ENCODE measurements at regions not wholly inside any gene's neighbourhood (a gene's known extent, or its start where the extent isn't known, plus 50 kb on each side); places are given as distances from the start of the nearest gene placed in this dataset.

DNA sequence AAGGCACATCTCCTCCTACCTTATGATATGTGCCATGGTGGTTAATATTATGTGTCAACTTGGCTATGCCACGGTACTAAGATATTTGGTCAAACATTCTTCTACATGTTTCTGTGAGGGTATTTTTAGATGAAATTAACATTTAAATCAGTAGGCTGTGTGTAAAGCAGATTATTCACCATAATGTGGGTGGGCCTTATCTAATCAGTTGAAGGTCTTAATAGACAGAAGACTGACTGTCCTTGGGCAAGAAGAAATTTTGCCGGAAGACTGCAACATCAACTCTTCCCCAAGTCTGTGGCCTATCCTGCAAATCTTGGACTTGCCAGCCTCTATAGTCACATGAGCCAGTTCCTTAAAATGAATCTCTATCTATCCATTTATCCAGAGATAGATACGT, 380.1 kb upstream of the DDI1 start:
- no peaks in the 10 kb centered on the region for H3K27me3 ChIP-seq (replicated peaks; ENCODE audit: control insufficient read depth, insufficient read depth, low read length)
- intact Hi-C loops (cut with micrococcal nuclease; ENCODE audit: unreplicated experiment) = no loop called here
- Mint-ChIP-seq H3K9me3 (ENCODE audit: unreplicated experiment) (peaks cover 19% of the 10 kb centered on the region), H3K27ac (ENCODE audit: unreplicated experiment) (no peak overlapping the region), H3K4me1 (ENCODE audit: low read depth, unreplicated experiment) (no peaks in the 10 kb centered on the region), H3K36me3 (ENCODE audit: insufficient read depth, unreplicated experiment) (no peaks in the 10 kb centered on the region), H3K27me3 (ENCODE audit: insufficient read depth, unreplicated experiment) (no peaks in the 10 kb centered on the region), H3K4me3 (ENCODE audit: unreplicated experiment) (no peak overlapping the region)
- no peaks in the 10 kb centered on the region for H3K4me1 ChIP-seq
- POLR2A ChIA-PET = no interaction called here
- H3K9me3 ChIP-seq = peaks cover 9% of the 10 kb centered on the region; the same call in 1 of the 2 replicates
- CTCF ChIA-PET = no interaction called here
- TF ChIP-seq, protein P1, sequence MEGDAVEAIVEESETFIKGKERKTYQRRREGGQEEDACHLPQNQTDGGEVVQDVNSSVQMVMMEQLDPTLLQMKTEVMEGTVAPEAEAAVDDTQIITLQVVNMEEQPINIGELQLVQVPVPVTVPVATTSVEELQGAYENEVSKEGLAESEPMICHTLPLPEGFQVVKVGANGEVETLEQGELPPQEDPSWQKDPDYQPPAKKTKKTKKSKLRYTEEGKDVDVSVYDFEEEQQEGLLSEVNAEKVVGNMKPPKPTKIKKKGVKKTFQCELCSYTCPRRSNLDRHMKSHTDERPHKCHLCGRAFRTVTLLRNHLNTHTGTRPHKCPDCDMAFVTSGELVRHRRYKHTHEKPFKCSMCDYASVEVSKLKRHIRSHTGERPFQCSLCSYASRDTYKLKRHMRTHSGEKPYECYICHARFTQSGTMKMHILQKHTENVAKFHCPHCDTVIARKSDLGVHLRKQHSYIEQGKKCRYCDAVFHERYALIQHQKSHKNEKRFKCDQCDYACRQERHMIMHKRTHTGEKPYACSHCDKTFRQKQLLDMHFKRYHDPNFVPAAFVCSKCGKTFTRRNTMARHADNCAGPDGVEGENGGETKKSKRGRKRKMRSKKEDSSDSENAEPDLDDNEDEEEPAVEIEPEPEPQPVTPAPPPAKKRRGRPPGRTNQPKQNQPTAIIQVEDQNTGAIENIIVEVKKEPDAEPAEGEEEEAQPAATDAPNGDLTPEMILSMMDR (IDR thresholded peaks at IDR 0.05; ENCODE audit: insufficient read depth in 1 of 2, low read depth in 1 of 2, low read length in 1 of 2, severe bottlenecking in 1 of 2, unreplicated experiment in 1 of 2) = no peak
- H3K36me3 ChIP-seq (ENCODE audit: control insufficient read depth, insufficient read depth, low read length) = no peaks in the 10 kb centered on the region
- BruUV-seq (replicated peaks) = no TSS peak
- no peak overlapping the region for H3K4me3 ChIP-seq (ENCODE audit: low read depth, low read length)
- DNase-seq = no peak

DNA sequence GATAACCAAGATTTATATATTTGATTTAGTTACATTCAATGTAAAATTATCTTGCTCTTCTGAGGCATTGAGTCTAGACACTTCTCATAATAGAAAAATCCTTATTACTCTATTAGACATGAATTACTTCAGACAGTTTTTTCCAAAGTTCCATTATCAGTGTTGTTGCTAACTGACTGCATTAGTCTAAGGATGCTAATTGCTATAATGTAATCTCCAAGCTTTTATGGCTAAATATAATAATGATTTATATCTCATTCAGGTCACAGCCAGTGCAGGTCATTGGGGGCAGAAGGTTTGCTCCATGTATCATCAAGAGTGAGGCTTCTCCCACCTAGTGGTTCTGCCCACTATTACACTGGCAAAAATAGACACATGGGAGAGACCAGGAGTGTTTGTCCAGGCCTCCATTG, 377.2 kb upstream of the DDI1 start:
- Mint-ChIP-seq H3K36me3 (ENCODE audit: insufficient read depth, unreplicated experiment) (no peaks in the 10 kb centered on the region), H3K4me3 (ENCODE audit: unreplicated experiment) (no peak overlapping the region), H3K27ac (ENCODE audit: unreplicated experiment) (no peak overlapping the region), H3K9me3 (ENCODE audit: unreplicated experiment) (no peaks in the 10 kb centered on the region), H3K27me3 (ENCODE audit: insufficient read depth, unreplicated experiment) (no peaks in the 10 kb centered on the region), H3K4me1 (ENCODE audit: low read depth, unreplicated experiment) (no peaks in the 10 kb centered on the region)
- Histone ChIP-seq H3K4me3 (ENCODE audit: low read depth, low read length) (no peak overlapping the region), H3K9me3 (no peaks in the 10 kb centered on the region), H3K4me1 (no peaks in the 10 kb centered on the region), H3K36me3 (ENCODE audit: control insufficient read depth, insufficient read depth, low read length) (no peaks in the 10 kb centered on the region), H3K27me3 (replicated peaks; ENCODE audit: control insufficient read depth, insufficient read depth, low read length) (no peaks in the 10 kb centered on the region)
- ChIA-PET POLR2A (no interaction called here), CTCF (no interaction called here)
- BruUV-seq (replicated peaks) = no TSS peak
- intact Hi-C loops (cut with micrococcal nuclease; ENCODE audit: unreplicated experiment) = loop anchor here (1.0 kb wide), 3 partner anchors 40 to 402 kb away; no protein-coding TSS in a partner anchor
- TF ChIP-seq, protein P1 (IDR thresholded peaks at IDR 0.05; ENCODE audit: insufficient read depth in 1 of 2, low read depth in 1 of 2, low read length in 1 of 2, severe bottlenecking in 1 of 2, unreplicated experiment in 1 of 2) = peak; percentile 72 to 76
- peak; percentile 53 to 57 for DNase-seq

DNA sequence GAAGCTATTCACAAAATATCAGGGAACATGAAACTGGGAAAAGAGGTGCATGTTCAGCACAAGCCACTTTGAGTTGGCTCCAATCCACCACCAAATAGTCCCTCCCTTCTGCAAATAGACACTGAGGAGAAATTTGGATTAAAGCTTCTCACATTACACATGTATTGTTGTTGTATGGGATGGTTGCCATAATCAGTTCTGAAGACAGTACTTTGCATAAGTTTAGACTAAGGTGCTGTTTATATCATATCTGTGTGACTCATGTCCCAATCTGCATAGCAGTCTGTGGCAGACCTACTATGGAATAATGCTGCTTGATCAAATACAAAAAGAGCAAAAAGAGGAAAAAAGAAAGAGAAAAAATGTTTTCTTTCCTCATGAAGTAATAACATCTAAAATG, 376.7 kb upstream of the DDI1 start:
- TF ChIP-seq, protein P1 (IDR thresholded peaks at IDR 0.05; ENCODE audit: insufficient read depth in 1 of 2, low read depth in 1 of 2, low read length in 1 of 2, severe bottlenecking in 1 of 2, unreplicated experiment in 1 of 2) = no peak
- Mint-ChIP-seq H3K9me3 (ENCODE audit: unreplicated experiment) (no peaks in the 10 kb centered on the region), H3K4me3 (ENCODE audit: unreplicated experiment) (no peak overlapping the region), H3K27ac (ENCODE audit: unreplicated experiment) (no peak overlapping the region), H3K4me1 (ENCODE audit: low read depth, unreplicated experiment) (no peaks in the 10 kb centered on the region), H3K36me3 (ENCODE audit: insufficient read depth, unreplicated experiment) (no peaks in the 10 kb centered on the region), H3K27me3 (ENCODE audit: insufficient read depth, unreplicated experiment) (no peaks in the 10 kb centered on the region)
- Histone ChIP-seq H3K4me1 (no peaks in the 10 kb centered on the region), H3K36me3 (ENCODE audit: control insufficient read depth, insufficient read depth, low read length) (no peaks in the 10 kb centered on the region), H3K4me3 (ENCODE audit: low read depth, low read length) (no peak overlapping the region), H3K9me3 (no peaks in the 10 kb centered on the region), H3K27me3 (replicated peaks; ENCODE audit: control insufficient read depth, insufficient read depth, low read length) (no peaks in the 10 kb centered on the region)
- DNase-seq = no peak
- ChIA-PET CTCF (no interaction called here), POLR2A (no interaction called here)
- intact Hi-C loops (cut with micrococcal nuclease; ENCODE audit: unreplicated experiment) = loop anchor here (1.0 kb wide), 3 partner anchors 40 to 402 kb away; no protein-coding TSS in a partner anchor
- no TSS peak for BruUV-seq (replicated peaks)
